ENCODE measurements at regions not wholly inside any gene's neighbourhood (a gene's known extent, or its start where the extent isn't known, plus 50 kb on each side); places are given as distances from the start of the nearest gene placed in this dataset.

DNA sequence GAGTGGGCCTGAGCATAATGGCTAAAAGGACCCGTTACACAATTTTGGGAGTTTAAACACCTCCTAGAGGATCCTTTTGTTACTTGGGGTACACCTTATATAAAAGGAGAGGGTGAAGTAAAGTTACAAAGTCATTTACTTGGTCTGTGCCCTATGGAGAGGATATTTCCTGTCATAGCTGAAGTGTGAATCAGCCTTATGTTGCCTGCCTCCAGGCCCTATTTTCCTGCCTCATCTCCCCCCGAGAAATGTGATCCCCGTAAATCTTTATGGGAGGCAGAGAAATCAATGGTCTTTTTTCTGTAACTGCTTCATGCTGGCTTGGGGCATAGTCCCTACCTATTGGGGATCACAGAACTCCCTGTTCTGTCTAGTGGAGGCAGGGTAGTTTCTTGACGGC is 906.6 kb downstream of the DSC3 start:
- TF ChIP-seq, protein P1, sequence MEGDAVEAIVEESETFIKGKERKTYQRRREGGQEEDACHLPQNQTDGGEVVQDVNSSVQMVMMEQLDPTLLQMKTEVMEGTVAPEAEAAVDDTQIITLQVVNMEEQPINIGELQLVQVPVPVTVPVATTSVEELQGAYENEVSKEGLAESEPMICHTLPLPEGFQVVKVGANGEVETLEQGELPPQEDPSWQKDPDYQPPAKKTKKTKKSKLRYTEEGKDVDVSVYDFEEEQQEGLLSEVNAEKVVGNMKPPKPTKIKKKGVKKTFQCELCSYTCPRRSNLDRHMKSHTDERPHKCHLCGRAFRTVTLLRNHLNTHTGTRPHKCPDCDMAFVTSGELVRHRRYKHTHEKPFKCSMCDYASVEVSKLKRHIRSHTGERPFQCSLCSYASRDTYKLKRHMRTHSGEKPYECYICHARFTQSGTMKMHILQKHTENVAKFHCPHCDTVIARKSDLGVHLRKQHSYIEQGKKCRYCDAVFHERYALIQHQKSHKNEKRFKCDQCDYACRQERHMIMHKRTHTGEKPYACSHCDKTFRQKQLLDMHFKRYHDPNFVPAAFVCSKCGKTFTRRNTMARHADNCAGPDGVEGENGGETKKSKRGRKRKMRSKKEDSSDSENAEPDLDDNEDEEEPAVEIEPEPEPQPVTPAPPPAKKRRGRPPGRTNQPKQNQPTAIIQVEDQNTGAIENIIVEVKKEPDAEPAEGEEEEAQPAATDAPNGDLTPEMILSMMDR (IDR thresholded peaks at IDR 0.05; ENCODE audit: control extremely low read depth, extremely low read depth) = no peak
- H3K36me3 ChIP-seq (ENCODE audit: control insufficient read depth in 4 of 4, insufficient read depth in 4 of 4, low read length in 4 of 4) = no peaks in the 10 kb centered on the region
- no peaks in the 10 kb centered on the region for H3K27me3 ChIP-seq (ENCODE audit: control insufficient read depth in 3 of 3, insufficient read depth in 3 of 3, low read length in 2 of 3)
- no peak overlapping the region for H3K27ac ChIP-seq (ENCODE audit: low read depth in 1 of 2, low read length in 1 of 2)
- no peak for ATAC-seq (ENCODE audit: insufficient read depth, low FRiP score)
- H3K4me1 ChIP-seq (ENCODE audit: control insufficient read depth in 5 of 5, insufficient read depth in 5 of 5, low read length in 5 of 5) = no peaks in the 10 kb centered on the region
- 87% methylated on average over 4 of the region's 4 CpGs for WGBS, 2 donors
- H3K9me3 ChIP-seq (ENCODE audit: control insufficient read depth in 4 of 4, insufficient read depth in 3 of 4, low read length in 3 of 4) = peaks cover 0 to 6% (median 2%) of the 10 kb centered on the region in 4 donors
- DNase-seq = no peak
- H3K9ac ChIP-seq (ENCODE audit: insufficient read depth in 1 of 2, low read length in 2 of 2) = no peak overlapping the region
- H3K4me3 ChIP-seq = no peak overlapping the region

DNA sequence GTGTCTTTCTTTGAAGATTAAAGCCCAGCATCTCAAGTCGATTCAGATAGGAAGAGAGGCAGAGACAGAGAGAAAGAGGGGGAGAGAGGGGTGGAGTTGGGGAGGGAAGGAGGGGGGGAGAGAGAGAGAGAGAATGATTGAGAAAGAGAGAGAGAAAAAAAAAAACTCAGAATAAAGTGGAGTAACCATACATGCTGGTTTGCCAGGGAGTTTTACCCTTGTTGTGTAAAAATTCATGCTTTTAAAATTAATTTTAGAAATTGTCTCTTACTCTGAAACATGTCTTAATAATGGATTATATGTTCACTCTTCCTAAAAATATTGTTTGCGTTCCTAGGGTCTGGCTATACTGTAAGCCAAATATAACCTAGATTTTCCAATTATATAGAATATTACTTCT is 908.5 kb downstream of the DSC3 start:
- H3K9me3 ChIP-seq (ENCODE audit: control insufficient read depth in 4 of 4, insufficient read depth in 3 of 4, low read length in 3 of 4) = peaks cover 0 to 4% (median 0%) of the 10 kb centered on the region in 4 donors
- H3K9ac ChIP-seq (ENCODE audit: insufficient read depth in 1 of 2, low read length in 2 of 2) = no peak overlapping the region
- ATAC-seq (ENCODE audit: insufficient read depth, low FRiP score) = no peak
- TF ChIP-seq, protein P1 (IDR thresholded peaks at IDR 0.05; ENCODE audit: control extremely low read depth, extremely low read depth) = no peak
- H3K4me1 ChIP-seq (ENCODE audit: control insufficient read depth in 5 of 5, insufficient read depth in 5 of 5, low read length in 5 of 5) = no peaks in the 10 kb centered on the region
- no peaks in the 10 kb centered on the region for H3K27me3 ChIP-seq (ENCODE audit: control insufficient read depth in 3 of 3, insufficient read depth in 3 of 3, low read length in 2 of 3)
- no peak for DNase-seq
- H3K36me3 ChIP-seq (ENCODE audit: control insufficient read depth in 4 of 4, insufficient read depth in 4 of 4, low read length in 4 of 4) = no peaks in the 10 kb centered on the region
- no peak overlapping the region for H3K27ac ChIP-seq (ENCODE audit: low read depth in 1 of 2, low read length in 1 of 2)
- no peak overlapping the region for H3K4me3 ChIP-seq
- 84 to 85% methylated on average over 2 of the region's 2 CpGs for WGBS, 2 donors

DNA sequence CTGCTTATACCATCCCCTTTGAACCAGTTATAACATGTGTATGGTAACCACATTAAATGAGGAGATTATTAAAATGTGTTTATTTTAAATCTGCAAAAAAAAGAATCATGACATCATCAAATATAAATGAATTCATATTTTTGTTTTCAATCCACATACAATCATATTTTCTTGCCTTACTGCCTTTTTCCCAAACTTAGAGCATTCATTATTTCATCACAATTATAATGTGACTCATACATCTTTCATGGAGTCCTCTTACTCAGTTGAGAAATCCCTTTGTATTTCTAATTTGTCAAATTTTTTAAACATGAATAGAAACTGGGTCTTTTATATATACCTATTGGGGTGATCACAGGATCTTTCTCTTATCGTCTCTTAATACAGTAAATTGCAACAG is 909.6 kb downstream of the DSC3 start:
- Histone ChIP-seq H3K27me3 (ENCODE audit: control insufficient read depth in 3 of 3, insufficient read depth in 3 of 3, low read length in 2 of 3) (no peaks in the 10 kb centered on the region), H3K9me3 (ENCODE audit: control insufficient read depth in 4 of 4, insufficient read depth in 3 of 4, low read length in 3 of 4) (peaks cover 0 to 4% (median 0%) of the 10 kb centered on the region in 4 donors), H3K36me3 (ENCODE audit: control insufficient read depth in 4 of 4, insufficient read depth in 4 of 4, low read length in 4 of 4) (no peaks in the 10 kb centered on the region), H3K9ac (ENCODE audit: insufficient read depth in 1 of 2, low read length in 2 of 2) (no peak overlapping the region), H3K4me1 (ENCODE audit: control insufficient read depth in 5 of 5, insufficient read depth in 5 of 5, low read length in 5 of 5) (no peaks in the 10 kb centered on the region), H3K27ac (ENCODE audit: low read depth in 1 of 2, low read length in 1 of 2) (no peak overlapping the region), H3K4me3 (no peak overlapping the region)
- TF ChIP-seq, protein P1 (IDR thresholded peaks at IDR 0.05; ENCODE audit: control extremely low read depth, extremely low read depth) = no peak
- DNase-seq (no peak), ATAC-seq (ENCODE audit: insufficient read depth, low FRiP score) (no peak)
- WGBS, 2 donors = 88 to 91% methylated on average over 1 of the region's 1 CpG

DNA sequence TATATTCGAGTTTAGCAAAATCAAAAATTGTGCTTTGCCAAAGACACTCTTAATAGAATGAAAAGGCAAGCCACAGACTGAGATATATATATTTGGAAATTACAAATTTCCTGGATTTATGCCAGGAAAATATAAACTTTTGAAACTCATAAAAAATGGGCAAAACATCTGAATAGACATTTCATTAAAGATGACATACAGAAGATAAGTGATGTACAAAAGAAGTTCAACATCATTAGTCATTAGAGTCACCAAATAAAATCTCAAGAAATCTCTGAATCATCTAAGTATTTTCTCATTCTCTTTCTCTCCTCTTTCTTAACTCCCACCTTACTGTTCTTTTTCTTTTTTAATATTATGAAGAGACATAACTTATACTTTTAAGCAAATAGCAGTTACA is 921.1 kb downstream of the DSC3 start:
- ATAC-seq (ENCODE audit: insufficient read depth, low FRiP score) (no peak), DNase-seq (no peak)
- peaks cover 0 to 2% (median 0%) of the 10 kb centered on the region in 4 donors for H3K9me3 ChIP-seq (ENCODE audit: control insufficient read depth in 4 of 4, insufficient read depth in 3 of 4, low read length in 3 of 4)
- no peaks in the 10 kb centered on the region for H3K36me3 ChIP-seq (ENCODE audit: control insufficient read depth in 4 of 4, insufficient read depth in 4 of 4, low read length in 4 of 4)
- WGBS, 2 donors = 62 to 81% methylated on average over 1 of the region's 1 CpG
- no peak overlapping the region for H3K27ac ChIP-seq (ENCODE audit: low read depth in 1 of 2, low read length in 1 of 2)
- H3K4me1 ChIP-seq (ENCODE audit: control insufficient read depth in 5 of 5, insufficient read depth in 5 of 5, low read length in 5 of 5) = peaks cover 0 to 1% (median 0%) of the 10 kb centered on the region in 5 donors
- H3K27me3 ChIP-seq (ENCODE audit: control insufficient read depth in 3 of 3, insufficient read depth in 3 of 3, low read length in 2 of 3) = no peaks in the 10 kb centered on the region
- TF ChIP-seq, protein P1 (IDR thresholded peaks at IDR 0.05; ENCODE audit: control extremely low read depth, extremely low read depth) = no peak
- no peak overlapping the region for H3K4me3 ChIP-seq
- H3K9ac ChIP-seq (ENCODE audit: insufficient read depth in 1 of 2, low read length in 2 of 2) = no peak overlapping the region

All from lung (tissue), 11 donors.